Neural progenitor cell (in vitro differentiated cells): ENCODE measurements at regions not wholly inside any gene's neighbourhood (a gene's known extent, or its start where the extent isn't known, plus 50 kb on each side); places are given as distances from the start of the nearest gene placed in this dataset.

Experiments used
- DNase-seq: peaks from one replicate; pipeline ENCODE4 v3.0.0-alpha.2; 2016; ENCODE audit warnings: low spot score
- H2AFZ ChIP-seq: fragments of 200-600 bp; sonication (generic); replicated peaks from 2 replicates; pipeline ENCODE4 v1.6.1; 2016; ENCODE audit warnings: antibody characterized with exemption
- H3F3A ChIP-seq: fragments of 200-600 bp; sonication (generic); 2 replicates; pipeline ENCODE4 v1.6.1; 2016; ENCODE audit warnings: antibody characterized with exemption, low read depth
- H3K27ac ChIP-seq: fragments of 200-600 bp; sonication (generic); 2 replicates; pipeline ENCODE4 v1.5.1; 2016; ENCODE audit warnings: mild to moderate bottlenecking
- H3K27me3 ChIP-seq: fragments of 200-600 bp; sonication (generic); 2 replicates; pipeline ENCODE4 v1.6.1; 2016; ENCODE audit warnings: mild to moderate bottlenecking, moderate library complexity
- H3K36me3 ChIP-seq: fragments of 200-600 bp; sonication (generic); 2 replicates; pipeline ENCODE4 v1.5.1; 2016
- H3K4me1 ChIP-seq: fragments of 200-600 bp; sonication (generic); 2 replicates; pipeline ENCODE4 v1.6.1; 2016; ENCODE audit warnings: mixed run types
- H3K4me2 ChIP-seq: fragments of 200-600 bp; sonication (generic); 2 replicates; pipeline ENCODE4 v1.6.1; 2016
- H3K4me3 ChIP-seq: fragments of 200-600 bp; sonication (generic); 2 replicates; pipeline ENCODE4 v1.5.1; 2016
- H3K79me2 ChIP-seq: fragments of 200-600 bp; sonication (generic); 2 replicates; pipeline ENCODE4 v1.6.1; 2016; ENCODE audit warnings: low read depth
- H3K9ac ChIP-seq: fragments of 200-600 bp; sonication (generic); 2 replicates; pipeline ENCODE4 v1.6.1; 2016
- H3K9me3 ChIP-seq: fragments of 200-600 bp; sonication (generic); 2 replicates; pipeline ENCODE4 v1.5.1; 2016; ENCODE audit warnings: low read depth
- H4K20me1 ChIP-seq: fragments of 200-600 bp; sonication (generic); 2 replicates; pipeline ENCODE4 v1.6.1; 2016; ENCODE audit warnings: low read depth
- H3K27ac Mint-ChIP-seq: 3 replicates; pipeline ENCODE4 v1.8.0; 2021; ENCODE audit warnings: mixed read lengths
- H3K27me3 Mint-ChIP-seq: 2 replicates; pipeline ENCODE4 v1.8.0; 2022; ENCODE audit warnings: low read depth, mild to moderate bottlenecking, inconsistent platforms, moderate library complexity, mixed read lengths; ENCODE audit not compliant: insufficient read depth
- H3K36me3 Mint-ChIP-seq: 3 replicates; pipeline ENCODE4 v1.8.0; 2021; ENCODE audit warnings: mixed read lengths
- H3K4me1 Mint-ChIP-seq: 3 replicates; pipeline ENCODE4 v1.8.0; 2021; ENCODE audit warnings: mixed read lengths
- H3K4me3 Mint-ChIP-seq: 3 replicates; pipeline ENCODE4 v1.8.0; 2021; ENCODE audit warnings: mild to moderate bottlenecking, moderate library complexity, mixed read lengths
- H3K9me3 Mint-ChIP-seq: 3 replicates; pipeline ENCODE4 v1.8.0; 2020; ENCODE audit warnings: mixed read lengths
- CTCF ChIP-seq: fragments of 200-600 bp; sonication (generic); IDR thresholded peaks from 2 replicates; pipeline ENCODE4 v1.5.1; 2017; ENCODE audit warnings: antibody characterized with exemption, mild to moderate bottlenecking
- EZH2 ChIP-seq: fragments of 200-600 bp; sonication (generic); IDR thresholded peaks from 2 replicates; pipeline ENCODE4 v1.6.1; 2017; ENCODE audit warnings: antibody characterized with exemption, mild to moderate bottlenecking, moderate library complexity
- EZH2phosphoT487 ChIP-seq: fragments of 200-600 bp; sonication (generic); IDR thresholded peaks from 2 replicates; pipeline ENCODE4 v1.6.1; 2017; ENCODE audit warnings: antibody characterized with exemption

- no peaks in the 10 kb centered on the region for H3K79me2 ChIP-seq
- no peaks in the 10 kb centered on the region for H3K36me3 ChIP-seq
- no peaks in the 10 kb centered on the region for H3K27me3 ChIP-seq
- TF ChIP-seq EZH2 (no peak), EZH2phosphoT487 (no peak), CTCF (no peak)
- Mint-ChIP-seq H3K27ac (no peak overlapping the region), H3K36me3 (no peaks in the 10 kb centered on the region), H3K4me1 (peaks cover 3% of the 10 kb centered on the region), H3K4me3 (no peak overlapping the region), H3K9me3 (no peaks in the 10 kb centered on the region), H3K27me3 (peaks cover 2% of the 10 kb centered on the region)
- H3K9me3 ChIP-seq: no peaks in the 10 kb centered on the region
- no peak overlapping the region for H3K4me3 ChIP-seq
- H3K4me2 ChIP-seq: no peak overlapping the region
- no peak for DNase-seq
- H3K4me1 ChIP-seq: peaks cover 5% of the 10 kb centered on the region
- no peaks in the 10 kb centered on the region for H3F3A ChIP-seq
- no peak overlapping the region for H2AFZ ChIP-seq
- H3K9ac ChIP-seq: no peak overlapping the region
- no peaks in the 10 kb centered on the region for H4K20me1 ChIP-seq
- H3K27ac ChIP-seq: no peak overlapping the region
These were observed 975.7 kb upstream of the WWC1 start for GRCh38 chr5:167315762-167316161.

GRCh38 chr5:167317884-167318283 is 973.6 kb upstream of the WWC1 start:
- no peaks in the 10 kb centered on the region for H3K36me3 ChIP-seq
- no peak for TF ChIP-seq EZH2
- TF ChIP-seq CTCF: no peak
- TF ChIP-seq EZH2phosphoT487: no peak
- H3K36me3 Mint-ChIP-seq: no peaks in the 10 kb centered on the region
- H3K9ac ChIP-seq: no peak overlapping the region
- peaks cover 3% of the 10 kb centered on the region for H3K4me1 Mint-ChIP-seq
- no peak for DNase-seq
- peaks cover 2% of the 10 kb centered on the region for H3K27me3 Mint-ChIP-seq
- no peaks in the 10 kb centered on the region for H3K79me2 ChIP-seq
- no peaks in the 10 kb centered on the region for H3K27me3 ChIP-seq
- no peak overlapping the region for H2AFZ ChIP-seq
- no peak overlapping the region for H3K27ac Mint-ChIP-seq
- no peaks in the 10 kb centered on the region for H3K9me3 ChIP-seq
- no peaks in the 10 kb centered on the region for H3F3A ChIP-seq
- no peaks in the 10 kb centered on the region for H4K20me1 ChIP-seq
- H3K4me3 ChIP-seq: no peak overlapping the region
- no peak overlapping the region for H3K4me3 Mint-ChIP-seq
- peaks cover 5% of the 10 kb centered on the region for H3K4me1 ChIP-seq
- no peak overlapping the region for H3K27ac ChIP-seq
- no peaks in the 10 kb centered on the region for H3K9me3 Mint-ChIP-seq
- no peak overlapping the region for H3K4me2 ChIP-seq

- H3K4me3 ChIP-seq: no peak overlapping the region
These were observed 972.2 kb upstream of the WWC1 start for GRCh38 chr5:167319243-167319642.

More at GRCh38 chr5:167319243-167319642, 972.2 kb upstream of the WWC1 start:
- Histone ChIP-seq H2AFZ (no peak overlapping the region), H3K27me3 (no peaks in the 10 kb centered on the region), H3F3A (no peaks in the 10 kb centered on the region), H3K4me2 (no peak overlapping the region), H3K9ac (no peak overlapping the region), H4K20me1 (no peaks in the 10 kb centered on the region), H3K36me3 (no peaks in the 10 kb centered on the region), H3K27ac (no peak overlapping the region), H3K4me1 (peaks cover 5% of the 10 kb centered on the region), H3K79me2 (no peaks in the 10 kb centered on the region), H3K9me3 (no peaks in the 10 kb centered on the region)
- Mint-ChIP-seq H3K4me1 (peaks cover 3% of the 10 kb centered on the region), H3K27me3 (no peaks in the 10 kb centered on the region), H3K27ac (no peak overlapping the region), H3K36me3 (no peaks in the 10 kb centered on the region), H3K9me3 (no peaks in the 10 kb centered on the region), H3K4me3 (no peak overlapping the region)
- TF ChIP-seq CTCF: no peak
- no peak for TF ChIP-seq EZH2
- DNase-seq: no peak
